Endodermal cell (in vitro differentiated cells): ENCODE measurements at regions not wholly inside any gene's neighbourhood (a gene's known extent, or its start where the extent isn't known, plus 50 kb on each side); places are given as distances from the start of the nearest gene placed in this dataset.

Source experiments
- DNase-seq: peaks from one replicate; pipeline ENCODE4 v3.0.0-alpha.2; 2017
- H3K27ac ChIP-seq: 2 replicates; pipeline ENCODE4 v1.5.1; 2013; ENCODE audit warnings: mild to moderate bottlenecking, low read depth, low read length, moderate library complexity
- H3K27me3 ChIP-seq: 2 replicates; pipeline ENCODE4 v1.6.1; 2013; ENCODE audit warnings: mild to moderate bottlenecking, low read length, moderate library complexity; ENCODE audit not compliant: insufficient read depth, control insufficient read depth, poor library complexity, severe bottlenecking
- H3K36me3 ChIP-seq: 2 replicates; pipeline ENCODE4 v1.7.0; 2013; ENCODE audit warnings: mild to moderate bottlenecking, low read length, moderate library complexity; ENCODE audit not compliant: control insufficient read depth, insufficient read depth
- H3K4me1 ChIP-seq: one replicate; pipeline ENCODE4 v1.7.0; 2013; ENCODE audit warnings: low read length; ENCODE audit not compliant: control insufficient read depth, insufficient read depth
- H3K4me3 ChIP-seq: 2 replicates; pipeline ENCODE4 v1.5.1; 2013; ENCODE audit warnings: mild to moderate bottlenecking, low read length, moderate library complexity
- H3K9ac ChIP-seq: 2 replicates; pipeline ENCODE4 v1.6.1; 2013; ENCODE audit warnings: mild to moderate bottlenecking, low read length, moderate library complexity; ENCODE audit not compliant: poor library complexity, severe bottlenecking; ENCODE audit errors: extremely low read depth
- H3K9me3 ChIP-seq: 2 replicates; pipeline ENCODE4 v1.6.1; 2013; ENCODE audit warnings: mild to moderate bottlenecking, low read length, moderate library complexity; ENCODE audit not compliant: control insufficient read depth
- H3K27ac Mint-ChIP-seq: 2 replicates; pipeline ENCODE4 v1.8.0; 2020; ENCODE audit warnings: mixed read lengths
- H3K27me3 Mint-ChIP-seq: 2 replicates; pipeline ENCODE4 v1.8.0; 2021; ENCODE audit warnings: mild to moderate bottlenecking, mixed read lengths; ENCODE audit not compliant: insufficient read depth
- H3K36me3 Mint-ChIP-seq: 2 replicates; pipeline ENCODE4 v1.8.0; 2020; ENCODE audit warnings: low read depth, mixed read lengths
- H3K4me1 Mint-ChIP-seq: 2 replicates; pipeline ENCODE4 v1.8.0; 2020; ENCODE audit warnings: mixed read lengths
- H3K4me3 Mint-ChIP-seq: 2 replicates; pipeline ENCODE4 v1.8.0; 2020; ENCODE audit warnings: mild to moderate bottlenecking, moderate library complexity, mixed read lengths
- H3K9me3 Mint-ChIP-seq: 2 replicates; pipeline ENCODE4 v1.8.0; 2020; ENCODE audit warnings: mild to moderate bottlenecking, mixed read lengths
- CTCF ChIP-seq: fragments of 200-600 bp; sonication (generic); conservative IDR thresholded peaks from 2 replicates; pipeline ENCODE4 v1.5.0; 2021; ENCODE audit warnings: antibody characterized with exemption, mild to moderate bottlenecking
- WGBS, 2 experiments: methylation state at CpG; one replicate each; pipeline versions ENCODE4 v1.1.5 to v1.1.7; 2013; ENCODE audit warnings: missing lambda C conversion rate in 2 of 2, mixed read lengths in 1 of 2; ENCODE audit not compliant: insufficient coverage in 1 of 2, insufficient read length in 1 of 2; 5-methylcytosine and 5-hydroxymethylcytosine counted together

- Mint-ChIP-seq H3K27me3 (no peaks in the 10 kb centered on the region), H3K27ac (no peak overlapping the region), H3K4me3 (no peak overlapping the region), H3K36me3 (no peaks in the 10 kb centered on the region), H3K9me3 (no peaks in the 10 kb centered on the region), H3K4me1 (no peaks in the 10 kb centered on the region)
- Histone ChIP-seq H3K27me3 (no peaks in the 10 kb centered on the region), H3K4me1 (no peaks in the 10 kb centered on the region), H3K9me3 (no peaks in the 10 kb centered on the region), H3K36me3 (no peaks in the 10 kb centered on the region), H3K27ac (no peak overlapping the region), H3K4me3 (no peak overlapping the region), H3K9ac (no peak overlapping the region)
- no peak for DNase-seq
- no peak for TF ChIP-seq CTCF
Observed at GRCh38 chr4:114034189-114034588, 54.7 kb upstream of the ARSJ start.

- H3K9me3 ChIP-seq: no peaks in the 10 kb centered on the region
- Mint-ChIP-seq H3K27me3 (no peaks in the 10 kb centered on the region), H3K4me1 (no peaks in the 10 kb centered on the region), H3K4me3 (no peak overlapping the region), H3K27ac (no peak overlapping the region), H3K9me3 (no peaks in the 10 kb centered on the region), H3K36me3 (no peaks in the 10 kb centered on the region)
- WGBS, 2 experiments: 89 to 97% methylated on average over 4 of the region's 4 CpGs
- H3K4me1 ChIP-seq: no peaks in the 10 kb centered on the region
- H3K27ac ChIP-seq: no peak overlapping the region
- no peaks in the 10 kb centered on the region for H3K27me3 ChIP-seq
- no peak for TF ChIP-seq CTCF
- H3K4me3 ChIP-seq: no peak overlapping the region
- DNase-seq: no peak
- H3K36me3 ChIP-seq: no peaks in the 10 kb centered on the region
- no peak overlapping the region for H3K9ac ChIP-seq
Observed at GRCh38 chr4:114036426-114036825, 57.0 kb upstream of the ARSJ start.

- TF ChIP-seq CTCF: no peak
- Mint-ChIP-seq H3K36me3 (no peaks in the 10 kb centered on the region), H3K4me1 (no peaks in the 10 kb centered on the region), H3K27me3 (no peaks in the 10 kb centered on the region), H3K27ac (no peak overlapping the region), H3K4me3 (no peak overlapping the region), H3K9me3 (no peaks in the 10 kb centered on the region)
- Histone ChIP-seq H3K27me3 (no peaks in the 10 kb centered on the region), H3K9me3 (no peaks in the 10 kb centered on the region), H3K9ac (no peak overlapping the region), H3K27ac (no peak overlapping the region), H3K4me1 (no peaks in the 10 kb centered on the region), H3K36me3 (no peaks in the 10 kb centered on the region), H3K4me3 (no peak overlapping the region)
- no peak for DNase-seq
- WGBS, 2 experiments: 85 to 89% methylated on average over 5 of the region's 5 CpGs
Observed at GRCh38 chr4:114036864-114037263, 57.4 kb upstream of the ARSJ start.
